ENCODE measurements at regions not wholly inside any gene's neighbourhood (a gene's known extent, or its start where the extent isn't known, plus 50 kb on each side); places are given as distances from the start of the nearest gene placed in this dataset.
A peak's percentile ranks its signal among the peaks of the same experiment; 100 is the strongest.

- Histone ChIP-seq H3K4me2 (replicated peaks; ENCODE audit: extremely low read depth, low read length, poor library complexity, severe bottlenecking) (no peak overlapping the region), H3K79me2 (ENCODE audit: insufficient read depth, low read length) (no peaks in the 10 kb centered on the region), H3K9ac (ENCODE audit: insufficient read depth, low read length, poor library complexity, severe bottlenecking) (no peak overlapping the region), H2AFZ (ENCODE audit: insufficient read depth, low read depth, low read length, poor library complexity, severe bottlenecking) (no peak overlapping the region), H3K27ac (ENCODE audit: low read depth in 1 of 2, low read length in 2 of 2) (no peak overlapping the region), H3K4me3 (replicated peaks in 1 of 3; ENCODE audit: low read depth in 2 of 3, low read length in 3 of 3) (no peak overlapping the region), H3K27me3 (ENCODE audit: control insufficient read depth in 2 of 2, insufficient read depth in 2 of 2, low read length in 2 of 2) (no peaks in the 10 kb centered on the region), H4K20me1 (ENCODE audit: insufficient read depth, low read length) (no peaks in the 10 kb centered on the region), H3K9me3 (replicated peaks in 1 of 2; ENCODE audit: control insufficient read depth in 1 of 2, insufficient read depth in 1 of 2, low read length in 2 of 2) (no peaks in the 10 kb centered on the region), H3K4me1 (ENCODE audit: control insufficient read depth in 1 of 2, insufficient read depth in 2 of 2, low read length in 2 of 2) (peaks cover 25 to 29% of the 10 kb centered on the region in 2 donors), H3K36me3 (replicated peaks in 1 of 2; ENCODE audit: control insufficient read depth in 1 of 2, insufficient read depth in 2 of 2, low read length in 2 of 2) (no peaks in the 10 kb centered on the region)
- peaks cover 0 to 1% of the 10 kb centered on the region in 2 donors for H3K36me3 Mint-ChIP-seq
- DNase-seq: no peak
- H3K27me3 Mint-ChIP-seq (ENCODE audit: low read depth in 3 of 3): peaks cover 0 to 3% (median 0%) of the 10 kb centered on the region in 3 donors
- H3K27ac Mint-ChIP-seq: peak overlapping the region in 2 of 7 donors; percentile 15 to 46
- H3K9me3 Mint-ChIP-seq: no peaks in the 10 kb centered on the region
- TF ChIP-seq CTCF (IDR thresholded peaks at IDR 0.05): no peak
- 79% methylated on average over 12 of the region's 17 CpGs for WGBS (ENCODE audit: insufficient coverage)
- intact Hi-C loops (cut with micrococcal nuclease): no loop called here
- no peak overlapping the region for H3K4me3 Mint-ChIP-seq
- H3K4me1 Mint-ChIP-seq: peaks cover 26% of the 10 kb centered on the region
These were observed 82.6 kb downstream of the TOMM20 start for GRCh38 chr1:235045921-235046601.

GRCh38 chr1:235045034-235045690 lies 83.5 kb downstream of the TOMM20 start:
- no peak overlapping the region for H3K9ac ChIP-seq (ENCODE audit: insufficient read depth, low read length, poor library complexity, severe bottlenecking)
- no peak for DNase-seq
- peaks cover 0 to 1% of the 10 kb centered on the region in 2 donors for H3K36me3 Mint-ChIP-seq
- H3K4me3 ChIP-seq (replicated peaks in 1 of 3; ENCODE audit: low read depth in 2 of 3, low read length in 3 of 3): no peak overlapping the region
- H3K4me2 ChIP-seq (replicated peaks; ENCODE audit: extremely low read depth, low read length, poor library complexity, severe bottlenecking): no peak overlapping the region
- H3K4me1 ChIP-seq (ENCODE audit: control insufficient read depth in 1 of 2, insufficient read depth in 2 of 2, low read length in 2 of 2): peaks cover 34 to 38% of the 10 kb centered on the region in 2 donors
- no peak for TF ChIP-seq CTCF (IDR thresholded peaks at IDR 0.05)
- WGBS (ENCODE audit: insufficient coverage): 62% methylated on average over 3 of the region's 10 CpGs
- H3K9me3 Mint-ChIP-seq: no peaks in the 10 kb centered on the region
- no peak overlapping the region for H2AFZ ChIP-seq (ENCODE audit: insufficient read depth, low read depth, low read length, poor library complexity, severe bottlenecking)
- no peaks in the 10 kb centered on the region for H3K79me2 ChIP-seq (ENCODE audit: insufficient read depth, low read length)
- intact Hi-C loops (cut with micrococcal nuclease): no loop called here
- no peak overlapping the region for H3K4me3 Mint-ChIP-seq
- H3K27me3 ChIP-seq (ENCODE audit: control insufficient read depth in 2 of 2, insufficient read depth in 2 of 2, low read length in 2 of 2): no peaks in the 10 kb centered on the region
- H3K27me3 Mint-ChIP-seq (ENCODE audit: low read depth in 3 of 3): peaks cover 0 to 1% (median 0%) of the 10 kb centered on the region in 3 donors
- no peak overlapping the region for H3K27ac Mint-ChIP-seq
- peaks cover 32% of the 10 kb centered on the region for H3K4me1 Mint-ChIP-seq
- H3K36me3 ChIP-seq (replicated peaks in 1 of 2; ENCODE audit: control insufficient read depth in 1 of 2, insufficient read depth in 2 of 2, low read length in 2 of 2): no peaks in the 10 kb centered on the region
- H3K9me3 ChIP-seq (replicated peaks in 1 of 2; ENCODE audit: control insufficient read depth in 1 of 2, insufficient read depth in 1 of 2, low read length in 2 of 2): no peaks in the 10 kb centered on the region
- no peaks in the 10 kb centered on the region for H4K20me1 ChIP-seq (ENCODE audit: insufficient read depth, low read length)
- no peak overlapping the region for H3K27ac ChIP-seq (ENCODE audit: low read depth in 1 of 2, low read length in 2 of 2)

All from CD14-positive monocyte (primary cell).